Keratinocyte (primary cell): ENCODE measurements at regions not wholly inside any gene's neighbourhood (a gene's known extent, or its start where the extent isn't known, plus 50 kb on each side); places are given as distances from the start of the nearest gene placed in this dataset.

Source experiments
- DNase-seq: peaks from one replicate; pipeline ENCODE4 v3.0.0-alpha.2; 2011; ENCODE audit warnings: low read depth, missing footprints, low spot score
- FAIRE-seq: peaks from 2 replicates; lab custom pipeline; 2011; peaks lifted over from hg19 to GRCh38; lab: Jason Lieb, UNC
- H2AFZ ChIP-seq: 2 replicates; pipeline ENCODE4 v1.6.0; 2012; ENCODE audit warnings: low read length, control low read depth, inconsistent platforms; ENCODE audit not compliant: control insufficient read depth
- H3K27ac ChIP-seq: 2 replicates; pipeline ENCODE4 v1.5.1; 2011; ENCODE audit warnings: low read length; ENCODE audit not compliant: control insufficient read depth, insufficient read depth
- H3K27me3 ChIP-seq: 3 replicates; pipeline ENCODE4 v1.6.0; 2011; ENCODE audit warnings: low read length; ENCODE audit not compliant: control insufficient read depth, insufficient read depth; ENCODE audit errors: extremely low read depth
- H3K36me3 ChIP-seq, 2 experiments: 2 replicates in 1 of 2; 3 replicates in 1 of 2; pipeline ENCODE4 v1.5.1; 2011; ENCODE audit warnings: low read length in 2 of 2, mild to moderate bottlenecking in 1 of 2; ENCODE audit not compliant: control insufficient read depth in 2 of 2, insufficient read depth in 2 of 2; ENCODE audit errors: extremely low read depth in 1 of 2
- H3K4me1 ChIP-seq: 3 replicates; pipeline ENCODE4 v1.5.1; 2011; ENCODE audit warnings: low read length; ENCODE audit not compliant: control insufficient read depth, insufficient read depth; ENCODE audit errors: extremely low read depth
- H3K4me2 ChIP-seq: 3 replicates; pipeline ENCODE4 v1.6.0; 2011; ENCODE audit warnings: low read depth, low read length; ENCODE audit not compliant: control insufficient read depth, insufficient read depth; ENCODE audit errors: extremely low read depth
- H3K4me3 ChIP-seq, 3 experiments: fragments of 200-600 bp in 1 of 3; sonication (generic) in 1 of 3; 2 replicates in 2 of 3; 3 replicates in 1 of 3; pipeline ENCODE4 v1.5.1; 2011 to 2016; ENCODE audit warnings: low read length in 3 of 3, mild to moderate bottlenecking in 3 of 3, control low read depth in 2 of 3, inconsistent platforms in 1 of 3, low read depth in 1 of 3, mixed read lengths in 1 of 3, mixed run types in 1 of 3, moderate library complexity in 1 of 3; ENCODE audit not compliant: control insufficient read depth in 2 of 3, insufficient read depth in 2 of 3; ENCODE audit errors: extremely low read depth in 1 of 3
- H3K79me2 ChIP-seq: 2 replicates; pipeline ENCODE4 v1.6.0; 2012; ENCODE audit warnings: low read length; ENCODE audit not compliant: control insufficient read depth, insufficient read depth
- H3K9ac ChIP-seq: 3 replicates; pipeline ENCODE4 v1.6.0; 2011; ENCODE audit warnings: low read length; ENCODE audit not compliant: control insufficient read depth, insufficient read depth; ENCODE audit errors: extremely low read depth
- H3K9me1 ChIP-seq: 3 replicates; pipeline ENCODE4 v1.6.0; 2011; ENCODE audit warnings: low read length; ENCODE audit not compliant: control insufficient read depth, insufficient read depth; ENCODE audit errors: extremely low read depth
- H3K9me3 ChIP-seq: 2 replicates; pipeline ENCODE4 v1.5.1; 2012; ENCODE audit warnings: low read depth, low read length; ENCODE audit not compliant: control insufficient read depth
- H4K20me1 ChIP-seq: 3 replicates; pipeline ENCODE4 v1.6.0; 2011; ENCODE audit warnings: low read length; ENCODE audit not compliant: control insufficient read depth, insufficient read depth; ENCODE audit errors: extremely low read depth
- CTCF ChIP-seq, 3 experiments: IDR thresholded peaks in 1 of 3; conservative IDR thresholded peaks in 1 of 3; optimal IDR thresholded peaks in 1 of 3; 2 replicates in 2 of 3; 3 replicates in 1 of 3; pipeline versions ENCODE3 to v1.5.1; 2011; ENCODE audit warnings: low read length in 3 of 3, mild to moderate bottlenecking in 3 of 3, moderate library complexity in 2 of 3, control low read depth in 1 of 3, inconsistent platforms in 1 of 3; ENCODE audit not compliant: insufficient read depth in 2 of 3; ENCODE audit errors: extremely low read depth in 1 of 3
- EZH2 ChIP-seq: IDR thresholded peaks from one replicate; pipeline ENCODE4 v1.6.1; 2012; ENCODE audit warnings: inconsistent platforms, mild to moderate bottlenecking, low read length, moderate library complexity
- dilution Hi-C: fragments of 300-500 bp; cut with MboI; formaldehyde crosslinking; loops from one replicate; pipeline ENCODE4 v1.7.0; 2020; ENCODE audit warnings: low sequenced_read_pairs; ENCODE audit not compliant: extremely low pct_ligation_motif_present

GRCh38 chr9:88742483-88742882 is 207.5 kb downstream of the NXNL2 start:
- Histone ChIP-seq H3K9me1 (no peaks in the 10 kb centered on the region), H3K4me1 (peaks cover 3% of the 10 kb centered on the region), H3K9ac (no peak overlapping the region), H3K9me3 (no peaks in the 10 kb centered on the region), H3K27me3 (no peaks in the 10 kb centered on the region), H4K20me1 (no peaks in the 10 kb centered on the region), H3K4me2 (no peak overlapping the region), H3K79me2 (no peaks in the 10 kb centered on the region), H2AFZ (no peak overlapping the region), H3K36me3 (no peaks in the 10 kb centered on the region), H3K27ac (no peak overlapping the region), H3K4me3 (no peak overlapping the region)
- TF ChIP-seq EZH2 (no peak), CTCF (optimal IDR thresholded peaks at IDR 0.05 in 1 of 3, IDR thresholded peaks at IDR 0.05 in 1 of 3, conservative IDR thresholded peaks at IDR 0.05 in 1 of 3; ENCODE audit: extremely low read depth in 1 of 3, insufficient read depth in 2 of 3, low read length in 3 of 3) (no peak)
- dilution Hi-C loops: no loop called here
- no peak for DNase-seq
- no peak for FAIRE-seq

GRCh38 chr9:88742905-88743304 is 207.9 kb downstream of the NXNL2 start:
- peaks cover 5% of the 10 kb centered on the region for H3K4me1 ChIP-seq
- no peak overlapping the region for H3K9ac ChIP-seq
- H3K4me3 ChIP-seq: no peak overlapping the region
- no peaks in the 10 kb centered on the region for H3K36me3 ChIP-seq
- H3K27ac ChIP-seq: no peak overlapping the region
- DNase-seq: no peak
- H2AFZ ChIP-seq: no peak overlapping the region
- no peak overlapping the region for H3K4me2 ChIP-seq
- no peaks in the 10 kb centered on the region for H3K9me3 ChIP-seq
- no peaks in the 10 kb centered on the region for H3K79me2 ChIP-seq
- dilution Hi-C loops: no loop called here
- no peaks in the 10 kb centered on the region for H4K20me1 ChIP-seq
- TF ChIP-seq CTCF (optimal IDR thresholded peaks at IDR 0.05 in 1 of 3, IDR thresholded peaks at IDR 0.05 in 1 of 3, conservative IDR thresholded peaks at IDR 0.05 in 1 of 3; ENCODE audit: extremely low read depth in 1 of 3, insufficient read depth in 2 of 3, low read length in 3 of 3) (no peak), EZH2 (no peak)
- H3K9me1 ChIP-seq: no peaks in the 10 kb centered on the region
- H3K27me3 ChIP-seq: no peaks in the 10 kb centered on the region
- FAIRE-seq: no peak
